ENCODE measurements at regions not wholly inside any gene's neighbourhood (a gene's known extent, or its start where the extent isn't known, plus 50 kb on each side); places are given as distances from the start of the nearest gene placed in this dataset.

GRCh38 chr4:159047478-159048165 lies 55.3 kb upstream of the RAPGEF2 start:
- peaks cover 5% of the 10 kb centered on the region for H3K4me1 ChIP-seq
- DNase-seq (no peak), ATAC-seq (peak; percentile 41)
- intact Hi-C loops (cut with DNase I): no loop called here
- H3K27me3 ChIP-seq: no peaks in the 10 kb centered on the region
- H3K4me3 ChIP-seq: peak overlapping the region; percentile 38
- no peaks in the 10 kb centered on the region for H3K36me3 ChIP-seq
- peak overlapping the region; percentile 39 for H3K27ac ChIP-seq
- no peaks in the 10 kb centered on the region for H3K9me3 ChIP-seq
- no peak for TF ChIP-seq CTCF (IDR thresholded peaks at IDR 0.05)

- intact Hi-C loops (cut with DNase I): no loop called here
- H3K27me3 ChIP-seq: no peaks in the 10 kb centered on the region
Measured at GRCh38 chr4:159048166-159048886, 54.6 kb upstream of the RAPGEF2 start.

GRCh38 chr4:159049780-159050375 lies 53.0 kb upstream of the RAPGEF2 start:
- ATAC-seq (no peak), DNase-seq (no peak)
- no peaks in the 10 kb centered on the region for H3K27me3 ChIP-seq
- no peak for TF ChIP-seq CTCF (IDR thresholded peaks at IDR 0.05)
- H3K27ac ChIP-seq: no peak overlapping the region
- intact Hi-C loops (cut with DNase I): no loop called here
- H3K9me3 ChIP-seq: no peaks in the 10 kb centered on the region
- H3K4me1 ChIP-seq: peaks cover 5% of the 10 kb centered on the region
- no peaks in the 10 kb centered on the region for H3K36me3 ChIP-seq
- no peak overlapping the region for H3K4me3 ChIP-seq

More at GRCh38 chr4:159048166-159048886, 54.6 kb upstream of the RAPGEF2 start:
- peak; percentile 96 for ATAC-seq
- H3K9me3 ChIP-seq: no peaks in the 10 kb centered on the region
- H3K27ac ChIP-seq: peak overlapping the region; percentile 39
- peak; percentile 81 for DNase-seq
- TF ChIP-seq CTCF (IDR thresholded peaks at IDR 0.05): no peak
- H3K4me3 ChIP-seq: peak overlapping the region; percentile 38
- H3K36me3 ChIP-seq: no peaks in the 10 kb centered on the region
- peaks cover 5% of the 10 kb centered on the region for H3K4me1 ChIP-seq

- DNase-seq (no peak), ATAC-seq (no peak)
- peaks cover 5% of the 10 kb centered on the region for H3K4me1 ChIP-seq
- no peaks in the 10 kb centered on the region for H3K27me3 ChIP-seq
- H3K9me3 ChIP-seq: no peaks in the 10 kb centered on the region
- TF ChIP-seq CTCF (IDR thresholded peaks at IDR 0.05): no peak
- H3K27ac ChIP-seq: no peak overlapping the region
- intact Hi-C loops (cut with DNase I): no loop called here
- no peak overlapping the region for H3K4me3 ChIP-seq
- no peaks in the 10 kb centered on the region for H3K36me3 ChIP-seq
Measured at GRCh38 chr4:159051245-159052071, 51.4 kb upstream of the RAPGEF2 start.

GRCh38 chr4:159052315-159052714 lies 50.6 kb upstream of the RAPGEF2 start:
- H3K4me3 ChIP-seq: no peak overlapping the region
- H3K27ac ChIP-seq: no peak overlapping the region
- TF ChIP-seq CTCF (IDR thresholded peaks at IDR 0.05): no peak
- H3K27me3 ChIP-seq: no peaks in the 10 kb centered on the region
- no peaks in the 10 kb centered on the region for H3K36me3 ChIP-seq
- DNase-seq (no peak), ATAC-seq (no peak)
- H3K4me1 ChIP-seq: peaks cover 5% of the 10 kb centered on the region
- intact Hi-C loops (cut with DNase I): no loop called here
- no peaks in the 10 kb centered on the region for H3K9me3 ChIP-seq
